OCI-LY7 (cell line): ENCODE measurements at regions not wholly inside any gene's neighbourhood (a gene's known extent, or its start where the extent isn't known, plus 50 kb on each side); places are given as distances from the start of the nearest gene placed in this dataset.

Experiments
- BruUV-seq: library from RNA; stranded (reverse); fragments of 400-500 nt; replicated peaks from 2 replicates; lab custom pipeline; 2021; lab: Mats Ljungman, UMichigan
- CTCF ChIA-PET: fragments of 300-600 bp; sonication (Branson Sonifier 250); formaldehyde crosslinking; loops from one replicate; lab custom pipeline; 2022; ENCODE audit warnings: antibody characterized with exemption; ENCODE audit not compliant: unreplicated experiment; lab: Charles Lee
- POLR2A ChIA-PET: fragments of 300-600 bp; sonication (Branson Sonifier 250); formaldehyde crosslinking; loops from one replicate; lab custom pipeline; 2022; ENCODE audit warnings: antibody characterized with exemption; lab: Charles Lee
- DNase-seq: peaks from one replicate; pipeline ENCODE4 v3.0.0-alpha.2; 2015; ENCODE audit warnings: low spot score
- H2AFZ ChIP-seq: fragments of 200-600 bp; sonication (generic), shearing (Covaris generic); 2 replicates; pipeline ENCODE4 v1.6.1; 2014; ENCODE audit warnings: mild to moderate bottlenecking, antibody characterized with exemption, low read length, moderate library complexity
- H3K27ac ChIP-seq: fragments of 200-600 bp; sonication (generic); 2 replicates; pipeline ENCODE4 v1.5.1; 2014; ENCODE audit warnings: mixed run types, low read depth, mild to moderate bottlenecking, moderate library complexity, low read length, inconsistent platforms; ENCODE audit not compliant: poor library complexity, severe bottlenecking
- H3K36me3 ChIP-seq: fragments of 200-600 bp; sonication (generic); 2 replicates; pipeline ENCODE4 v1.6.1; 2014; ENCODE audit warnings: mild to moderate bottlenecking, antibody characterized with exemption, low read length, moderate library complexity, mixed read lengths; ENCODE audit not compliant: insufficient read depth
- H3K4me1 ChIP-seq: fragments of 200-600 bp; sonication (generic); 2 replicates; pipeline ENCODE4 v1.5.1; 2014; ENCODE audit warnings: mild to moderate bottlenecking, low read length; ENCODE audit not compliant: insufficient read depth, poor library complexity, severe bottlenecking
- H3K4me2 ChIP-seq: fragments of 200-600 bp; sonication (generic); 2 replicates; pipeline ENCODE4 v1.6.1; 2014; ENCODE audit warnings: mild to moderate bottlenecking, low read length
- H3K4me3 ChIP-seq: fragments of 200-600 bp; sonication (generic); 2 replicates; pipeline ENCODE4 v1.5.1; 2014; ENCODE audit warnings: mild to moderate bottlenecking, low read depth, low read length; ENCODE audit not compliant: poor library complexity, severe bottlenecking
- H3K79me2 ChIP-seq: fragments of 200-600 bp; sonication (generic); 2 replicates; pipeline ENCODE4 v1.6.1; 2016; ENCODE audit warnings: low read depth, mild to moderate bottlenecking, low read length, moderate library complexity, mixed read lengths; ENCODE audit not compliant: insufficient read depth
- H3K9me2 ChIP-seq: fragments of 200-600 bp; sonication (generic); 2 replicates; pipeline ENCODE4 v1.6.1; 2016; ENCODE audit warnings: mild to moderate bottlenecking, low read length, mixed read lengths; ENCODE audit not compliant: insufficient read depth
- H3K9me3 ChIP-seq: fragments of 200-600 bp; sonication (generic); 2 replicates; pipeline ENCODE4 v1.6.1; 2014; ENCODE audit warnings: mild to moderate bottlenecking, mixed run types, low read length, mixed read lengths
- H4K20me1 ChIP-seq: fragments of 200-600 bp; sonication (generic); 2 replicates; pipeline ENCODE4 v1.6.1; 2014; ENCODE audit warnings: mild to moderate bottlenecking, antibody characterized with exemption, low read length, moderate library complexity, mixed read lengths; ENCODE audit not compliant: insufficient read depth
- CTCF ChIP-seq: fragments of 200-600 bp; sonication (generic); conservative IDR thresholded peaks from 2 replicates; pipeline ENCODE4 v1.5.1; 2014; ENCODE audit warnings: mild to moderate bottlenecking, antibody characterized with exemption, low read length, moderate library complexity, mixed read lengths
- EZH2phosphoT487 ChIP-seq: fragments of 200-600 bp; sonication (generic); IDR thresholded peaks from 2 replicates; pipeline ENCODE4 v1.6.1; 2018; ENCODE audit warnings: low read depth, borderline replicate concordance, mild to moderate bottlenecking, mixed run types, antibody characterized with exemption, low read length, moderate library complexity, mixed read lengths
- intact Hi-C: fragments of 100-400 bp; cut with micrococcal nuclease; formaldehyde crosslinking; loops from one replicate; pipeline ENCODE4 v1.10.0; 2022; ENCODE audit not compliant: unreplicated experiment

- Histone ChIP-seq H3K9me2 (no peaks in the 10 kb centered on the region), H3K36me3 (no peaks in the 10 kb centered on the region), H4K20me1 (no peaks in the 10 kb centered on the region), H3K4me1 (no peaks in the 10 kb centered on the region), H3K9me3 (no peaks in the 10 kb centered on the region), H2AFZ (no peak overlapping the region), H3K27ac (no peak overlapping the region), H3K4me3 (no peak overlapping the region), H3K79me2 (no peaks in the 10 kb centered on the region), H3K4me2 (no peak overlapping the region)
- no peak for TF ChIP-seq EZH2phosphoT487
- no peak for TF ChIP-seq CTCF
- POLR2A ChIA-PET: interaction anchor here (1.0 kb wide), 1 partner anchor 62 kb away, joined by 3 read pairs; no protein-coding TSS in a partner anchor
- BruUV-seq: no TSS peak
- DNase-seq: no peak
- intact Hi-C loops: no loop called here
- CTCF ChIA-PET: no interaction called here
These were observed 96.2 kb upstream of the RMP24 start for GRCh38 chr18:35876243-35876642.

- H3K9me2 ChIP-seq: no peaks in the 10 kb centered on the region
- no TSS peak for BruUV-seq
- no peak overlapping the region for H2AFZ ChIP-seq
- no peak overlapping the region for H3K27ac ChIP-seq
- H3K4me1 ChIP-seq: no peaks in the 10 kb centered on the region
- no peak overlapping the region for H3K4me3 ChIP-seq
- H4K20me1 ChIP-seq: no peaks in the 10 kb centered on the region
- H3K4me2 ChIP-seq: no peak overlapping the region
- intact Hi-C loops: no loop called here
- H3K36me3 ChIP-seq: no peaks in the 10 kb centered on the region
- TF ChIP-seq CTCF: no peak
- CTCF ChIA-PET: no interaction called here
- H3K79me2 ChIP-seq: no peaks in the 10 kb centered on the region
- no peaks in the 10 kb centered on the region for H3K9me3 ChIP-seq
- POLR2A ChIA-PET: no interaction called here
- DNase-seq: no peak
These were observed 91.6 kb upstream of the RMP24 start for GRCh38 chr18:35880788-35881455.

DNA sequence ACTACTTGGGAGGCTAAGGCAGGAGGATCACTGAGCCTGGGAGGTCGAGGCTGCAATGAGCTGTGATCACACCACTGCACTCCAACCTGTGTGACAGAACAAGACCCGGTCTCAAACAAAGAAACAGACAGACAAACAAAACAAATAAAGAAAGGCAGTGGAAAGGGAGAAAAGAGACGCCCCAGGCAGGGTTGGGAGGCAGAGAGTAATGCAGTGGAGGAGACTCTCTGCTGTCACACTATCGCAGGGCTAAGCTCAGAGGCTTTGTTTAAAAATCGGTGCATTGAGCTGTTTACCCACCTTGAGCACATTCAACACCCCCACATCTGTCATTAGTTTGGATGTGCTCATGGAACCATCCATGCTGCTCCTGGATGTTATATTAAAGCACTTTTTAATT, 84.2 kb upstream of the RMP24 start:
- Histone ChIP-seq H3K9me2 (no peaks in the 10 kb centered on the region), H3K9me3 (no peaks in the 10 kb centered on the region), H3K27ac (no peak overlapping the region), H3K4me2 (no peak overlapping the region), H2AFZ (no peak overlapping the region), H3K4me1 (no peaks in the 10 kb centered on the region), H4K20me1 (no peaks in the 10 kb centered on the region), H3K36me3 (no peaks in the 10 kb centered on the region), H3K79me2 (no peaks in the 10 kb centered on the region), H3K4me3 (no peak overlapping the region)
- ChIA-PET CTCF (no interaction called here), POLR2A (interaction anchor here (0.5 kb wide), 1 partner anchor 126 kb away, joined by 7 read pairs; no protein-coding TSS in a partner anchor)
- BruUV-seq: no TSS peak
- TF ChIP-seq CTCF: no peak
- TF ChIP-seq EZH2phosphoT487: no peak
- intact Hi-C loops: no loop called here
- DNase-seq: no peak
